Ovary (tissue), 7 donors: ENCODE measurements at regions not wholly inside any gene's neighbourhood (a gene's known extent, or its start where the extent isn't known, plus 50 kb on each side); places are given as distances from the start of the nearest gene placed in this dataset.

Experiments used
- DNase-seq, 5 donors: peaks; one replicate each; pipeline ENCODE4 v3.0.0-alpha.2; 2019 to 2020
- H3K27ac ChIP-seq, 2 donors: fragments of 200-600 bp; one replicate each; pipeline versions ENCODE4 v1.5.1 to v1.8.0; 2019 to 2022
- H3K27me3 ChIP-seq: fragments of 200-600 bp; one replicate; pipeline ENCODE4 v1.8.0; 2022
- H3K36me3 ChIP-seq: fragments of 200-600 bp; sonication (generic); one replicate; pipeline ENCODE4 v1.5.1; 2019
- H3K4me1 ChIP-seq: one replicate; pipeline ENCODE4 v1.8.1; 2013; ENCODE audit warnings: mild to moderate bottlenecking, moderate library complexity; ENCODE audit not compliant: insufficient read depth
- H3K4me3 ChIP-seq: fragments of 200-600 bp; sonication (generic); one replicate; pipeline ENCODE4 v1.5.1; 2017
- H3K9me3 ChIP-seq, 2 donors: fragments of 200-600 bp in 1 of 2; sonication (generic) in 1 of 2; one replicate each; pipeline versions ENCODE4 v1.5.1 to v1.8.1; 2013 to 2019; ENCODE audit warnings: mild to moderate bottlenecking in 1 of 2, moderate library complexity in 1 of 2
- CTCF ChIP-seq, 3 donors: fragments of 450-650 bp in 2 of 3; fragments of 200-600 bp in 1 of 3; IDR thresholded peaks; one replicate each; pipeline versions ENCODE4 v1.5.1 to v1.8.0; 2016 to 2022; ENCODE audit warnings: antibody characterized with exemption in 3 of 3, mild to moderate bottlenecking in 1 of 3
- EP300 ChIP-seq: sonication (generic); formaldehyde crosslinking; IDR thresholded peaks from one replicate; pipeline ENCODE4 v1.6.1; 2017; ENCODE audit warnings: antibody characterized with exemption
- POLR2A ChIP-seq: fragments of 450-650 bp; IDR thresholded peaks from one replicate; pipeline ENCODE4 v1.6.1; 2017; ENCODE audit warnings: antibody characterized with exemption, mild to moderate bottlenecking, moderate library complexity
- WGBS, 3 donors: extraction: QIAGEN DNeasy Blood & Tissue Kit in 1 of 3; methylation state at CpG; one replicate each; pipeline versions ENCODE4 v1.1.5 to v1.1.7; 2013 to 2017; 5-methylcytosine and 5-hydroxymethylcytosine counted together
- intact Hi-C, 4 donors: fragments of 100-400 bp; cut with DNase I; formaldehyde crosslinking; loops; one replicate each; pipeline versions ENCODE4 v1.11.0 to v1.15.1; 2022 to 2023
- donor health status: DM: no; HTN: no; CAD: no; lungs with moderate emphysema.
- donor health status: DM: no; HTN: no; CAD: no.
- donor health status: Bipolar disorder and iron deficiency.
- donor health status: DM: no; HTN: no; CAD: no.
- donor health status: DM: yes; HTN: yes; CAD: no.

DNA sequence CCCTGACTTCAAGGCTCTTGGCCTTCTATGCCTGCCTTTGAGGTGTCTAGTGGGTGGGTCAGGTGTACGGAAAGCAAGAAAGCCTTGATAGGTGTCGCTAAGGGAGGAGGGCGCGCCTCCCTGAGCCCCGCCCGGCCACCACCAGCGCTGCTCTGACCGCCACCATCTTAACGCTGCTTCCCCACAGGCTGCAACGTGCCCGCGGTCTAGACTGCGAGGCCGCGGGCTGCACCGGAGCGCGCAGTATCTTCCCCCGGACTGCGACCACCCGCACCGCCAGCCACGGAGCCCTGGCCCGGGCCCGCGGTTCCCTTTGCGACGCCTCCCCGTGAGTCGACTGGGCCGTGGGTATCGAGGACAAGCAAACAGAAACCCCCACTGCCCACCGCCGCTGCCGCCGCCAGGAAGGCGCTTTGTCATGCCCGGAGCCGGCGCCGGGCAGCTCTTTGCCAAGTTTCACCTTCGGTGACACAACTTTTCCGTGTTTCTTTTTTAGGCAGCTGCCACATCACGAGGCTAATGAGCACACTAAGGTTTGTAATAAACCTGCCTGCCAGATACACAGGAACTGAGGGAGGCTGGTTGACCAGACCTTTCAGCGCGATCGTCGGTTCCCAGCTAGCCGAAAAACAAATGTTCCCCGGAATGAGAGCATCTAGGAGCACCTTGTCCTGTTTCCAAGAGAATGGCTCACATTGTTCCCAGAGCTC lies 335.8 kb upstream of the F9 start:
- H3K4me3 ChIP-seq = no peak overlapping the region
- H3K9me3 ChIP-seq = no peaks in the 10 kb centered on the region
- H3K4me1 ChIP-seq = no peaks in the 10 kb centered on the region
- TF ChIP-seq EP300 (no peak), POLR2A (no peak), CTCF (IDR thresholded peaks at IDR 0.05) (no peak)
- H3K27ac ChIP-seq = no peak overlapping the region
- intact Hi-C loops = no loop called here
- H3K36me3 ChIP-seq = no peaks in the 10 kb centered on the region
- no peaks in the 10 kb centered on the region for H3K27me3 ChIP-seq
- DNase-seq = peak in 2 of 5 donors; percentile 11 to 12
- WGBS, 3 donors = 16 to 26% (median 24%) methylated on average over 50 of the region's 50 CpGs

DNA sequence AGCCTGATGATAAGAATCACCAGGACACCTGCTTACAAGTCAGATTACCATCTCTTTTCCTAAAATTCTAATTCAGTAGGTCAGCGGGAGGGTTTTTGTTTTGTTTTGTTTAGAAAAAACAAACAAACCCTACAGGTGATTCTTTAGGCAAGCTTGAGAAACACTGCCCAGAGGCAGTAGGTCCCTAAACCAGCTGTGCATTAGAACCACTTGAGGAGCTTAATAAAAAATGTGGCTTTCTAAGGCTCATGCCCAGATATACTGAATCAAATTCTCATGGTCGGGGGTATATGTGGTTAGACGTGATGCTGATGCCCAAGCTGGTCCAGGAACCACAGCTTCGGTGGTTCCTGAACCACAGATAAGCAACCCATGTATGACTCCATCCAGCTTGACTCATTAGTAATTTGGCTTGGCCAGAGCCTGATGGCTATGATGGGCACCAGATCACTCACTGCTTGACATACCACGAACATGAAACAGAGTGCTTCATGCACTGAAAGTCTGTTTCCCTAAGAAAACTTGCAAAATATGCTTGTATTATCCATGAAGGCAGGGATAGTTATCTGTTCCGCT lies 338.1 kb upstream of the F9 start:
- TF ChIP-seq CTCF (IDR thresholded peaks at IDR 0.05) = no peak
- no peak for TF ChIP-seq EP300
- TF ChIP-seq POLR2A = no peak
- no peak for DNase-seq
- Histone ChIP-seq H3K4me1 (no peaks in the 10 kb centered on the region), H3K27ac (no peak overlapping the region), H3K9me3 (no peaks in the 10 kb centered on the region), H3K4me3 (no peak overlapping the region), H3K36me3 (no peaks in the 10 kb centered on the region), H3K27me3 (no peaks in the 10 kb centered on the region)
- 60 to 66% (median 61%) methylated on average over 6 of the region's 6 CpGs for WGBS, 3 donors
- intact Hi-C loops = no loop called here

DNA sequence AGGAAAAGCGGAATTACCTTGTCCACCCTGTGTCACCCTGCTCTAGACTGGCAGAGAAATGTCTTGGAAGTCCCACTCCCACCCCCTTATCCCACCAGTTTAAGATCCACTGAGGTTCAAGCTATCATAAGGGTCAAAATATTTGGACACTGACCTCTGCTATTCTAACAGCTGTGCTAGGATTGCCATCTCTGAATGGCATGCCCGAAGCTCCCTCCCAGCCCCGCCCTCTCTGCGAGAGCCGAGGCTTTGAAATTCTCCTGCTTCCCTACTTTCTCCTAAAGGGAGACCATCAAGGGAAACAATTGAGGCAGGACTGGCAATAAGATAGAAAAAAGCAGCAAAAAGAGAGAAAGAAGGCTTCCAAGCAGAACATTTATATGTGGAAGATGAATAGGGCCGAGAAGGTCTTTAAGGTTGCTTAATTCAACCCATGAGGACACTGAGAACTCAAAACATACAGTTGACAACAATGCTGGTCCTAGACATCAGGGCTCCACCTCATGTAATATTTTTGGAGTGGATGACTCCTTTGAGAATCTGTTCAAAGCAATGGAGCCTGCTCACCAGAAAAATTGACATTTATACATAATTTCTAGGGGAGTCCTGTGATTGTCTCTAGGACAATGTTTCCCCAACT lies 338.7 kb upstream of the F9 start:
- Histone ChIP-seq H3K27ac (no peak overlapping the region), H3K9me3 (no peaks in the 10 kb centered on the region), H3K4me1 (no peaks in the 10 kb centered on the region), H3K27me3 (no peaks in the 10 kb centered on the region), H3K4me3 (no peak overlapping the region), H3K36me3 (no peaks in the 10 kb centered on the region)
- WGBS, 3 donors = 67 to 79% (median 79%) methylated on average over 6 of the region's 6 CpGs
- no peak for DNase-seq
- intact Hi-C loops = no loop called here
- no peak for TF ChIP-seq EP300
- no peak for TF ChIP-seq POLR2A
- TF ChIP-seq CTCF (IDR thresholded peaks at IDR 0.05) = no peak

DNA sequence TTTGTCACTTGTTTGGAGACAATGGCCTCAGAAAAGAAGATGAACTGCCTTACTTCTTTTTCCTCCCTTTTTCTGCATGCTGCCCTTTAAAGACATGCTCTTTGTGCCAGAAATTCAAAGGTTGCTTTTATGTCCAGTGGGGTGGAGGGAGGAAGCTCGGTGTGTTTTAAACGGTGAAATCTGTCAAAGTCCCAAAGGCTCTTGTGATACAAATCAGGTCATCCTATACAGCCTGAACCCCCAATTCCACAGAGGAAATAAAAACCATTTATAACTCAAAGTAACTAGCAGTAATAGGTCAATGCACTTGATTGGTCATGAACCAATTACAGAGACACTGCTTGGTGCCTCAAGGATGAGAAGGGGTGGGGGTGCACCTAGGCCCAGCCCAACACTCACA lies 339.3 kb upstream of the F9 start:
- Histone ChIP-seq H3K27ac (no peak overlapping the region), H3K27me3 (no peaks in the 10 kb centered on the region), H3K36me3 (no peaks in the 10 kb centered on the region), H3K9me3 (no peaks in the 10 kb centered on the region), H3K4me3 (no peak overlapping the region), H3K4me1 (no peaks in the 10 kb centered on the region)
- DNase-seq = no peak
- 46 to 55% (median 53%) methylated on average over 2 of the region's 2 CpGs for WGBS, 3 donors
- TF ChIP-seq EP300 = no peak
- TF ChIP-seq POLR2A = no peak
- intact Hi-C loops = no loop called here

- intact Hi-C loops = no loop called here
- H3K4me1 ChIP-seq = no peaks in the 10 kb centered on the region
- H3K4me3 ChIP-seq = no peak overlapping the region
- H3K27ac ChIP-seq = no peak overlapping the region
- TF ChIP-seq POLR2A (no peak), CTCF (IDR thresholded peaks at IDR 0.05) (no peak), EP300 (no peak)
- H3K36me3 ChIP-seq = no peaks in the 10 kb centered on the region
- no peaks in the 10 kb centered on the region for H3K9me3 ChIP-seq
- WGBS, 3 donors = 85% methylated on average over 4 of the region's 4 CpGs
- DNase-seq = no peak
- no peaks in the 10 kb centered on the region for H3K27me3 ChIP-seq
Measured at GRCh38 chrX:139187738-139188137, 342.8 kb upstream of the F9 start.
